ENCODE measurements at regions not wholly inside any gene's neighbourhood (a gene's known extent, or its start where the extent isn't known, plus 50 kb on each side); places are given as distances from the start of the nearest gene placed in this dataset.

DNA sequence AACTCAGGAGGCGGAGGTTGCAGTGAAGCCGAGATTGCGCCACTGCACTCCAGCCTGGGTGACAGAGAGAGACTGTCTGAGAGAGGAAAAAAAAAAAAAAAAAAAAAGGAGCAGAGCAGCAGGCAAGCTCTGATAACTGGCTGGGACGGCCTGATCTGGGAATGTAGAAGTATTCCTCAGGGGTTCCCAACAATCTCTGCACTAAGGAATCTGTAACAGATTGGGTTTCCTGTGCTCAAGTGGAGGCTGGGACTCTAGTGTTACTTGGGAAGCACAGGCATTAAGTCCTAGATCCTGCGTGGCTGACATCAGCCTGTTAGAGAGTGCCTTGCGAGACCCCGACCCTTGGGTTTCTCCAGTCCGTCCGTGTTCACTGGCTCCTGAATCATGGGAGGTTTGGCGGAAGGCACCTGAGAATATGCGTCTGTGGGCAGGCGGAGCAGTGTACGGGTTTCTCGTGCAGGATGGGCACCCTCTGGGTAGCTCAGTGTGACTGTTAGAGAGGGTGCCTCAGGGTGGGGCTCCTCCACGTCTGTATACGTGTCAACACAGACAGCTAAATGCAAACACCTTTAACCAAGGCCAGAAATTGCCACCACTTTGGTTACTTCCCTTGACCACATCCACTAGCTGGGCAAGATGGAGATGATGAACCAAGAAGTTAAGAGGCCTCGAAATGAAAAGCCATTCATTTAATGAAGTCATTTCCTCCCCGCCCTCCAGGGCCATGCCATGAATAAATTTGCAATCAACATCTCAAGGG, 174.9 kb upstream of the RPL38 start:
- Histone ChIP-seq H3K9ac (ENCODE audit: low read length) (no peak overlapping the region), H3K4me2 (ENCODE audit: low read length) (no peak overlapping the region), H3K4me3 (replicated peaks in 1 of 2; ENCODE audit: low read depth in 1 of 2, low read length in 2 of 2) (no peak overlapping the region), H2AFZ (ENCODE audit: low read depth, low read length, poor library complexity, severe bottlenecking) (no peak overlapping the region), H3K9me2 (ENCODE audit: insufficient read depth) (no peaks in the 10 kb centered on the region), H4K20me1 (ENCODE audit: insufficient read depth) (no peaks in the 10 kb centered on the region), H3K27ac (ENCODE audit: low read depth, low read length) (no peak overlapping the region), H3K79me2 (ENCODE audit: insufficient read depth, low read length) (no peaks in the 10 kb centered on the region), H3K4me1 (ENCODE audit: control insufficient read depth in 1 of 2, insufficient read depth in 2 of 2, low read length in 2 of 2) (peaks cover 0 to 5% of the 10 kb centered on the region in 2 experiments; a peak in 1 of 4 replicates), H3K9me3 (ENCODE audit: control insufficient read depth in 1 of 2, insufficient read depth in 1 of 2, low read depth in 1 of 2, low read length in 2 of 2) (no peaks in the 10 kb centered on the region), H3K36me3 (ENCODE audit: control insufficient read depth in 1 of 2, insufficient read depth in 2 of 2, low read length in 2 of 2) (no peaks in the 10 kb centered on the region), H3K27me3 (ENCODE audit: insufficient read depth, low read length) (peaks cover 39% of the 10 kb centered on the region; the same call in 1 of the 2 replicates)
- TF ChIP-seq, protein P1, sequence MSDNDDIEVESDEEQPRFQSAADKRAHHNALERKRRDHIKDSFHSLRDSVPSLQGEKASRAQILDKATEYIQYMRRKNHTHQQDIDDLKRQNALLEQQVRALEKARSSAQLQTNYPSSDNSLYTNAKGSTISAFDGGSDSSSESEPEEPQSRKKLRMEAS (IDR thresholded peaks at IDR 0.05): no peak
- no peak for TF ChIP-seq ZFX (IDR thresholded peaks at IDR 0.05)
- no peak for TF ChIP-seq CTCF (IDR thresholded peaks at IDR 0.05 in 2 of 3, conservative IDR thresholded peaks at IDR 0.05 in 1 of 3; ENCODE audit: borderline replicate concordance in 1 of 3, insufficient read depth in 1 of 3, low read depth in 2 of 3, low read length in 2 of 3)
- no peak for TF ChIP-seq JUND (IDR thresholded peaks at IDR 0.05)
- TF ChIP-seq FOSL1 (IDR thresholded peaks at IDR 0.05; ENCODE audit: low read depth): no peak
- no peak for TF ChIP-seq CEBPB (IDR thresholded peaks at IDR 0.05; ENCODE audit: low read depth)
- TF ChIP-seq RAD21 (IDR thresholded peaks at IDR 0.05; ENCODE audit: low read depth): no peak
- no peak for TF ChIP-seq SRF (IDR thresholded peaks at IDR 0.05; ENCODE audit: low read depth)
- no peak for TF ChIP-seq YY1 (IDR thresholded peaks at IDR 0.05; ENCODE audit: extremely low read depth, insufficient replicate concordance, low read depth, low read length)
- TF ChIP-seq POLR2A (IDR thresholded peaks at IDR 0.05; ENCODE audit: borderline replicate concordance, extremely low read depth, insufficient read depth, insufficient read length): no peak
- TF ChIP-seq EZH2phosphoT487 (IDR thresholded peaks at IDR 0.05; ENCODE audit: borderline replicate concordance): no peak
- TF ChIP-seq SP1 (IDR thresholded peaks at IDR 0.05; ENCODE audit: low read depth): no peak
- TF ChIP-seq ZBTB33 (IDR thresholded peaks at IDR 0.05; ENCODE audit: extremely low read depth, insufficient replicate concordance, low read length): no peak
- TF ChIP-seq EGR1 (IDR thresholded peaks at IDR 0.05; ENCODE audit: low read depth): no peak
- TF ChIP-seq SIN3A (IDR thresholded peaks at IDR 0.05; ENCODE audit: low read depth): no peak
- no peak for TF ChIP-seq CBX3 (IDR thresholded peaks at IDR 0.05; ENCODE audit: low read depth)
- TF ChIP-seq, protein P2, sequence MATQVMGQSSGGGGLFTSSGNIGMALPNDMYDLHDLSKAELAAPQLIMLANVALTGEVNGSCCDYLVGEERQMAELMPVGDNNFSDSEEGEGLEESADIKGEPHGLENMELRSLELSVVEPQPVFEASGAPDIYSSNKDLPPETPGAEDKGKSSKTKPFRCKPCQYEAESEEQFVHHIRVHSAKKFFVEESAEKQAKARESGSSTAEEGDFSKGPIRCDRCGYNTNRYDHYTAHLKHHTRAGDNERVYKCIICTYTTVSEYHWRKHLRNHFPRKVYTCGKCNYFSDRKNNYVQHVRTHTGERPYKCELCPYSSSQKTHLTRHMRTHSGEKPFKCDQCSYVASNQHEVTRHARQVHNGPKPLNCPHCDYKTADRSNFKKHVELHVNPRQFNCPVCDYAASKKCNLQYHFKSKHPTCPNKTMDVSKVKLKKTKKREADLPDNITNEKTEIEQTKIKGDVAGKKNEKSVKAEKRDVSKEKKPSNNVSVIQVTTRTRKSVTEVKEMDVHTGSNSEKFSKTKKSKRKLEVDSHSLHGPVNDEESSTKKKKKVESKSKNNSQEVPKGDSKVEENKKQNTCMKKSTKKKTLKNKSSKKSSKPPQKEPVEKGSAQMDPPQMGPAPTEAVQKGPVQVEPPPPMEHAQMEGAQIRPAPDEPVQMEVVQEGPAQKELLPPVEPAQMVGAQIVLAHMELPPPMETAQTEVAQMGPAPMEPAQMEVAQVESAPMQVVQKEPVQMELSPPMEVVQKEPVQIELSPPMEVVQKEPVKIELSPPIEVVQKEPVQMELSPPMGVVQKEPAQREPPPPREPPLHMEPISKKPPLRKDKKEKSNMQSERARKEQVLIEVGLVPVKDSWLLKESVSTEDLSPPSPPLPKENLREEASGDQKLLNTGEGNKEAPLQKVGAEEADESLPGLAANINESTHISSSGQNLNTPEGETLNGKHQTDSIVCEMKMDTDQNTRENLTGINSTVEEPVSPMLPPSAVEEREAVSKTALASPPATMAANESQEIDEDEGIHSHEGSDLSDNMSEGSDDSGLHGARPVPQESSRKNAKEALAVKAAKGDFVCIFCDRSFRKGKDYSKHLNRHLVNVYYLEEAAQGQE (IDR thresholded peaks at IDR 0.05; ENCODE audit: low read depth): no peak
- no peak for TF ChIP-seq POLR2AphosphoS5 (IDR thresholded peaks at IDR 0.05; ENCODE audit: low read depth, low read length)
- BruUV-seq (replicated peaks): no TSS peak
- no peak for ATAC-seq
- RAD21 ChIA-PET (ENCODE audit: low non-redundant PET in 1 of 2, low total read pairs in 2 of 2, uncharacterized antibody in 2 of 2, unreplicated experiment in 2 of 2): no interaction called here
- intact Hi-C loops (cut with micrococcal nuclease): no loop called here
- DNase-seq (ENCODE audit: low read depth, low spot score): no peak
- CTCF ChIA-PET: no interaction called here
- POLR2A ChIA-PET: no interaction called here

Measured in HCT116 (cell line).